ENCODE measurements at regions not wholly inside any gene's neighbourhood (a gene's known extent, or its start where the extent isn't known, plus 50 kb on each side); places are given as distances from the start of the nearest gene placed in this dataset.

- no peak overlapping the region; the same call in 1 of the 2 replicates for H3K4me3 Mint-ChIP-seq
- no peak for TF ChIP-seq CTCF (IDR thresholded peaks at IDR 0.05)
- no peaks in the 10 kb centered on the region for H3K36me3 Mint-ChIP-seq (ENCODE audit: low read depth)
- H3K27ac Mint-ChIP-seq, result no peak overlapping the region
- no peaks in the 10 kb centered on the region for H3K9me3 Mint-ChIP-seq
- H3K27me3 Mint-ChIP-seq (ENCODE audit: insufficient read depth), result peaks cover 2% of the 10 kb centered on the region; the same call in 1 of the 2 replicates
- H3K4me1 Mint-ChIP-seq (ENCODE audit: low read depth), result peaks cover 11% of the 10 kb centered on the region
- DNase-seq, result peak; percentile 14
Measured at GRCh38 chr6:9086331-9086730, 651.0 kb upstream of the SLC35B3 start.

GRCh38 chr6:9085709-9086070 is 650.3 kb upstream of the SLC35B3 start:
- Mint-ChIP-seq H3K9me3 (no peaks in the 10 kb centered on the region), H3K36me3 (ENCODE audit: low read depth) (no peaks in the 10 kb centered on the region), H3K4me1 (ENCODE audit: low read depth) (peaks cover 11% of the 10 kb centered on the region), H3K27me3 (ENCODE audit: insufficient read depth) (peaks cover 2% of the 10 kb centered on the region; the same call in 1 of the 2 replicates), H3K4me3 (no peak overlapping the region), H3K27ac (no peak overlapping the region)
- no peak for DNase-seq
- no peak for TF ChIP-seq CTCF (IDR thresholded peaks at IDR 0.05)

- Mint-ChIP-seq H3K36me3 (ENCODE audit: low read depth) (no peaks in the 10 kb centered on the region), H3K27ac (no peak overlapping the region), H3K9me3 (no peaks in the 10 kb centered on the region), H3K4me3 (no peak overlapping the region), H3K4me1 (ENCODE audit: low read depth) (peaks cover 11% of the 10 kb centered on the region), H3K27me3 (ENCODE audit: insufficient read depth) (peaks cover 2% of the 10 kb centered on the region; the same call in 1 of the 2 replicates)
- TF ChIP-seq CTCF (IDR thresholded peaks at IDR 0.05), result no peak
- DNase-seq, result no peak
Measured at GRCh38 chr6:9085054-9085708, 649.8 kb upstream of the SLC35B3 start.

- no peak for DNase-seq
- Mint-ChIP-seq H3K4me1 (ENCODE audit: low read depth) (peaks cover 11% of the 10 kb centered on the region), H3K9me3 (no peaks in the 10 kb centered on the region), H3K4me3 (no peak overlapping the region), H3K27ac (no peak overlapping the region), H3K36me3 (ENCODE audit: low read depth) (no peaks in the 10 kb centered on the region), H3K27me3 (ENCODE audit: insufficient read depth) (peaks cover 2% of the 10 kb centered on the region; the same call in 1 of the 2 replicates)
- TF ChIP-seq CTCF (IDR thresholded peaks at IDR 0.05), result no peak
Measured at GRCh38 chr6:9083108-9083507, 647.8 kb upstream of the SLC35B3 start.

GRCh38 chr6:9066726-9067125 is 631.4 kb upstream of the SLC35B3 start:
- no peak for TF ChIP-seq CTCF (IDR thresholded peaks at IDR 0.05)
- Mint-ChIP-seq H3K36me3 (ENCODE audit: low read depth) (no peaks in the 10 kb centered on the region), H3K27ac (no peak overlapping the region), H3K4me1 (ENCODE audit: low read depth) (no peaks in the 10 kb centered on the region), H3K27me3 (ENCODE audit: insufficient read depth) (no peaks in the 10 kb centered on the region), H3K9me3 (no peaks in the 10 kb centered on the region), H3K4me3 (no peak overlapping the region)
- DNase-seq, result no peak

All from HFFc6 (cell line).